CD8-positive, alpha-beta memory T cell (primary cell): ENCODE measurements at regions not wholly inside any gene's neighbourhood (a gene's known extent, or its start where the extent isn't known, plus 50 kb on each side); places are given as distances from the start of the nearest gene placed in this dataset.

Source experiments
- CTCF ChIA-PET: fragments of 350-600 bp; sonication (Branson Sonifier 250); formaldehyde crosslinking; loops from one replicate; lab custom pipeline; 2021; ENCODE audit warnings: antibody characterized with exemption; lab: Charles Lee
- POLR2A ChIA-PET: fragments of 350-600 bp; sonication (Branson Sonifier 250); formaldehyde crosslinking; loops from one replicate; lab custom pipeline; 2021; ENCODE audit warnings: antibody characterized with exemption; lab: Charles Lee
- DNase-seq, 5 donors: peaks; one replicate each; pipeline versions ENCODE4 v3.0.0 to v3.0.0-alpha.2; 2020 to 2022; ENCODE audit warnings: mixed read lengths in 1 of 5
- H3K27ac ChIP-seq: one replicate; pipeline ENCODE4 v1.7.0; 2013; ENCODE audit warnings: low read depth, mild to moderate bottlenecking, low read length, moderate library complexity
- H3K27me3 ChIP-seq: 2 replicates; pipeline ENCODE4 v1.7.0; 2013; ENCODE audit warnings: low read length, mild to moderate bottlenecking; ENCODE audit not compliant: insufficient read depth, poor library complexity, severe bottlenecking
- H3K36me3 ChIP-seq: 2 replicates; pipeline ENCODE4 v1.7.0; 2013; ENCODE audit warnings: mild to moderate bottlenecking, low read length, moderate library complexity; ENCODE audit not compliant: insufficient read depth
- H3K4me1 ChIP-seq: 2 replicates; pipeline ENCODE4 v1.7.0; 2013; ENCODE audit warnings: mild to moderate bottlenecking, low read length, moderate library complexity; ENCODE audit not compliant: insufficient read depth
- H3K4me3 ChIP-seq: 2 replicates; pipeline ENCODE4 v1.7.0; 2013; ENCODE audit warnings: mild to moderate bottlenecking, low read length
- H3K9me3 ChIP-seq: 2 replicates; pipeline ENCODE4 v1.7.0; 2013; ENCODE audit warnings: mild to moderate bottlenecking, low read length
- H3K27ac Mint-ChIP-seq, 8 donors: one replicate each; pipeline ENCODE4 v1.8.0; 2020 to 2021; ENCODE audit warnings: mixed read lengths in 8 of 8, mild to moderate bottlenecking in 6 of 8, inconsistent platforms in 3 of 8, moderate library complexity in 3 of 8
- H3K27me3 Mint-ChIP-seq, 2 donors: one replicate each; pipeline ENCODE4 v1.8.0; 2020 to 2021; ENCODE audit warnings: mixed read lengths in 2 of 2, mild to moderate bottlenecking in 1 of 2, moderate library complexity in 1 of 2
- H3K36me3 Mint-ChIP-seq, 3 donors: one replicate each; pipeline ENCODE4 v1.8.0; 2020 to 2021; ENCODE audit warnings: mixed read lengths in 3 of 3, inconsistent platforms in 1 of 3, mild to moderate bottlenecking in 1 of 3
- H3K4me1 Mint-ChIP-seq, 3 donors: one replicate each; pipeline ENCODE4 v1.8.0; 2020 to 2021; ENCODE audit warnings: mixed read lengths in 3 of 3, inconsistent platforms in 1 of 3, mild to moderate bottlenecking in 1 of 3
- H3K4me3 Mint-ChIP-seq, 7 donors: one replicate each; pipeline ENCODE4 v1.8.0; 2020 to 2021; ENCODE audit warnings: mixed read lengths in 7 of 7, mild to moderate bottlenecking in 6 of 7, moderate library complexity in 4 of 7, inconsistent platforms in 2 of 7
- H3K9me3 Mint-ChIP-seq, 5 donors: one replicate each; pipeline ENCODE4 v1.8.0; 2020 to 2022; ENCODE audit warnings: mixed read lengths in 5 of 5, mild to moderate bottlenecking in 3 of 5, moderate library complexity in 2 of 5, inconsistent platforms in 1 of 5

DNA sequence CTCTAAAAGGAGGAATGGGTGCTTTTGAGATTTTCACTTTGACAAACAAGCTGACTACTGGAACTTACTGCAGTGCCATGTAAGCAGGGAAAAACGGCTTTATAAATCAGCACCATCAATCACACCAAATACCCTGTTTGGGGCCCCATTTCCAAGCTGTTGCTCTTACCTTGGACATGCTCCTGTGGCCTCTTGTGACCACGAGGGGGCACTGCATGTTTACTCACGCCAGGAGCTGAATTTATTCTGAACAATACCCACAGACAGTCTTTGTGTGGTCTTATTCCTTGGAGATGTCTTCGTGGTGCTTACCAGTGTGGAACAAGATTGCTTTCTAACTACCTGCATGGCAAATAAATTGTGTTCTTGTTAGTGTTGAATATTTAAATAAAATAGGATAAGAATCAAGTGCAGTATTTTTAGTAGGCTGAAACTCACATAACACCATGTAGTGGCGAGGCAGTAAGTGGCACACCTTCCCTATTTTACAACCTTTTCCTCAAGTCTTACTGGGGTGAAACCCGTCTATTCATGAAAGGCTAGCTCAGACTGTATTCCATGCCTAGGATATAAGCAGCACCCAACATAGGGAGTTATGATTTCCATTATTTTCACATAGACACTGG, 155.5 kb upstream of the NMUR2 start:
- Mint-ChIP-seq H3K27ac (peak overlapping the region in 1 of 8 donors; percentile 73), H3K27me3 (peaks cover 0 to 3% of the 10 kb centered on the region in 2 donors), H3K4me3 (no peak overlapping the region), H3K36me3 (no peaks in the 10 kb centered on the region), H3K4me1 (no peaks in the 10 kb centered on the region), H3K9me3 (no peaks in the 10 kb centered on the region)
- no peaks in the 10 kb centered on the region for H3K9me3 ChIP-seq
- no peaks in the 10 kb centered on the region for H3K27me3 ChIP-seq
- H3K4me3 ChIP-seq: no peak overlapping the region
- ChIA-PET CTCF (interaction anchor here (0.9 to 1.5 kb wide), 3 partner anchors 26 to 1405 kb away, joined by 3 read pairs; no protein-coding TSS in a partner anchor), POLR2A (no interaction called here)
- DNase-seq: peak in 1 of 5 donors; percentile 10
- H3K36me3 ChIP-seq: no peaks in the 10 kb centered on the region
- no peaks in the 10 kb centered on the region for H3K4me1 ChIP-seq
- H3K27ac ChIP-seq: no peak overlapping the region

DNA sequence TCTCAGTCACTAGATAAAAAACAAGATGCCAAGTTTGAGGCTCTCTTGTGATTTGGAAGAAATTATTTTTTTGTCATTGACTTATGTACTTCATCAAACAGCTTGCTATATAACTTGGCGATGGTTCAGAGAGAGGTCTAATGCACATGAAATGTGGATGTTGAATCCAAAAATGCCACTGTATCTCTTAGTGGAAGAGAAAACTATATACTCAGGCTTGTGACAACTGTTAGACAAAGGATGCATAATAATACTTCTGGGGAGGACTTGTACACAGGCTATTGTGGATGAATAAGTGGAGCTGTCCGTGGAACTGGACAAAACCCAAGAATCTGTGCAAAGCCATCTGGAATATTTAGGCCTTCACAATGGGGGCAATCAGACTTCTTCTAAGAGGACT, 162.9 kb upstream of the NMUR2 start:
- no peaks in the 10 kb centered on the region for H3K27me3 Mint-ChIP-seq
- peaks cover 0 to 2% (median 0%) of the 10 kb centered on the region in 5 donors for H3K9me3 Mint-ChIP-seq
- Histone ChIP-seq H3K4me3 (no peak overlapping the region), H3K4me1 (no peaks in the 10 kb centered on the region), H3K27me3 (no peaks in the 10 kb centered on the region), H3K27ac (no peak overlapping the region), H3K36me3 (no peaks in the 10 kb centered on the region), H3K9me3 (no peaks in the 10 kb centered on the region)
- ChIA-PET CTCF (no interaction called here), POLR2A (no interaction called here)
- H3K27ac Mint-ChIP-seq: no peak overlapping the region
- no peaks in the 10 kb centered on the region for H3K36me3 Mint-ChIP-seq
- no peak overlapping the region for H3K4me3 Mint-ChIP-seq
- H3K4me1 Mint-ChIP-seq: no peaks in the 10 kb centered on the region
- no peak for DNase-seq

DNA sequence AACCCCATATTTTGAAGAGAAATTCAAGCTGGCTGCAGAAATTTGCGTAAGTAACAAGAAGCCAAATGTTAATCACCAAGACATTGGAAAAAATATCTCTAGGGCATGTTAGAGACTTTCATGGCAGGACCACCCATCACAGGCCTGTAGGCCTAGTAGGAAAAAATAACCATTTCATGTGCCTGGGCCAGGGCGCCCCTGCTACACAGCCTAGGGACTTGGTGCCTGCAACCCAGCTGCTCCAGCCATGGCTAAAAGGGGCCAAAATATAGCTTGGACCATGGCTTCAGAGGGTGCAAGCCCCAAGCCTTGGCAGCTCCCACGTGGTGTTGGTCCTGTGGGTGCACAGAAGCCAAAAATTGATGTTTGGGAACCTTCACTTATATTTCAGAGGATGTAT, 167.7 kb upstream of the NMUR2 start:
- Histone ChIP-seq H3K4me3 (no peak overlapping the region), H3K27ac (no peak overlapping the region), H3K36me3 (no peaks in the 10 kb centered on the region), H3K9me3 (no peaks in the 10 kb centered on the region), H3K4me1 (no peaks in the 10 kb centered on the region), H3K27me3 (no peaks in the 10 kb centered on the region)
- CTCF ChIA-PET: no interaction called here
- Mint-ChIP-seq H3K9me3 (peaks cover 0 to 2% (median 0%) of the 10 kb centered on the region in 5 donors), H3K4me3 (no peak overlapping the region), H3K36me3 (no peaks in the 10 kb centered on the region), H3K27ac (no peak overlapping the region), H3K27me3 (peaks cover 0 to 5% of the 10 kb centered on the region in 2 donors), H3K4me1 (no peaks in the 10 kb centered on the region)
- POLR2A ChIA-PET: no interaction called here
- no peak for DNase-seq

DNA sequence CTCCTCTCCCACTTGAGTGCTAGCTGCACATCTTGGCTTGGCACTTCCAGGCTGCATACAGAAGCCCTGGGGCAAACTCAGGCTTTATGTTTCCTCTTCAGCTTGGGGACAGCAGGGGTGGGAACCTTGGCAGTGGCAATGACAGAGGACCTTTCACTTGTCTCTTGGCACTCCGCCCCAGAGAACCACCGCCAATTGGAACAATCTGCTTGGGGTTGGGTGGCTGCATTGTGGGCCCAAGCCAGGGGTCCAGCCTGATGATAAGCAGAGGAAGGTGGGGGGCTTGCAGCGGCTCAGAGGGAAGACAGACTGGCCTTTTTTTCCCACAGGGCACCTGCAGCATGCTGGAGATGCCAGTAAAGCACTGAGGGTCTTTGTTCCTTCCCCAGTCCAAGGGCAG, 179.0 kb upstream of the NMUR2 start:
- POLR2A ChIA-PET: no interaction called here
- CTCF ChIA-PET: no interaction called here
- no peak overlapping the region for H3K27ac Mint-ChIP-seq

DNA sequence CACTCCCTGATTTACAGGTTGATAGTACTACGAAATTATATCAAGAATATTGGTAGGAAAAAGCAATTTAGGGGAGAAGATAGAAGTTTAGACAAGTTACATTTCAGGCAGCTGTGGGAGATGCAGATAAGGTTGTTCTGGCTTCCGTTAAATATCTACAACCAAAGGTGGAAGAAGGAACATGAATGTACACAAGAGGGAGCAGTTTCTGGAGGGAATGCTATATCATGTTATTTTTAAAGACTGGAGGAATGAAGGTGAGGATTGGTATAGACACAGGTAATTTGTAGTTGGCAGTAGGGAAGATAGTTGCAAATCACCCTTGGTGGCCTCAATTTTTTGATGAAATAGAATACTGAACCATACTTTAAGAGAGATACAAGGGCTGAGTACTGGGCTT, 187.3 kb upstream of the NMUR2 start:
- Mint-ChIP-seq H3K36me3 (no peaks in the 10 kb centered on the region), H3K4me1 (no peaks in the 10 kb centered on the region), H3K27ac (no peak overlapping the region), H3K9me3 (peaks cover 0 to 14% (median 4%) of the 10 kb centered on the region in 5 donors), H3K27me3 (peaks cover 0 to 1% of the 10 kb centered on the region in 2 donors), H3K4me3 (no peak overlapping the region)
- Histone ChIP-seq H3K4me1 (no peaks in the 10 kb centered on the region), H3K27ac (no peak overlapping the region), H3K27me3 (no peaks in the 10 kb centered on the region), H3K4me3 (no peak overlapping the region), H3K36me3 (no peaks in the 10 kb centered on the region), H3K9me3 (no peaks in the 10 kb centered on the region)
- ChIA-PET POLR2A (no interaction called here), CTCF (no interaction called here)
- DNase-seq: no peak

More for the DNA sequence above, 179.0 kb upstream of the NMUR2 start:
- H3K36me3 Mint-ChIP-seq: no peaks in the 10 kb centered on the region
- no peaks in the 10 kb centered on the region for H3K4me1 Mint-ChIP-seq
- H3K27ac ChIP-seq: no peak overlapping the region
- no peaks in the 10 kb centered on the region for H3K27me3 ChIP-seq
- no peak overlapping the region for H3K4me3 Mint-ChIP-seq
- no peak overlapping the region for H3K4me3 ChIP-seq
- H3K27me3 Mint-ChIP-seq: peaks cover 7 to 24% of the 10 kb centered on the region in 2 donors
- no peak for DNase-seq
- no peaks in the 10 kb centered on the region for H3K9me3 ChIP-seq
- no peaks in the 10 kb centered on the region for H3K4me1 ChIP-seq
- H3K36me3 ChIP-seq: no peaks in the 10 kb centered on the region
- H3K9me3 Mint-ChIP-seq: peaks cover 6 to 17% (median 10%) of the 10 kb centered on the region in 5 donors

DNA sequence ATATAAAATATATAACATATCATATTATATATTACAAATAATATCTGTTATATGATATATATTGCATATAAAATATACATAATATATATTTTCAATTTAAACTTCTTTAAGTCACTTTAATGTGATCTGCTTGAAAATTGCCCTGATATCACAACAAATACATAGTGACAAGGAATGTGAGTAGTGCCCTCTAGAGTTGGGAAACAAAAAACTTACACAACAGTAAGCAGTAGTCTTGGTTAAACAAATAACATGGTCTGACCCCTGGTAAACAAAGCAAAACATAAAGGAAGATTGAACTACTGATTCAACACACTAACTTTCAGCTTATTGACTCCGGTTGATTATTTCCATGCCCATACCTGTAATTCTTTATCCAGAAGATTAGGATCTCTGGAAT, 188.3 kb upstream of the NMUR2 start:
- Mint-ChIP-seq H3K27ac (no peak overlapping the region), H3K9me3 (peaks cover 0 to 10% (median 2%) of the 10 kb centered on the region in 5 donors), H3K4me1 (no peaks in the 10 kb centered on the region), H3K27me3 (peaks cover 0 to 1% of the 10 kb centered on the region in 2 donors), H3K36me3 (no peaks in the 10 kb centered on the region), H3K4me3 (no peak overlapping the region)
- H3K27ac ChIP-seq: no peak overlapping the region
- ChIA-PET CTCF (no interaction called here), POLR2A (no interaction called here)
- no peaks in the 10 kb centered on the region for H3K4me1 ChIP-seq
- no peaks in the 10 kb centered on the region for H3K9me3 ChIP-seq
- no peak overlapping the region for H3K4me3 ChIP-seq
- no peak for DNase-seq
- no peaks in the 10 kb centered on the region for H3K27me3 ChIP-seq
- no peaks in the 10 kb centered on the region for H3K36me3 ChIP-seq

DNA sequence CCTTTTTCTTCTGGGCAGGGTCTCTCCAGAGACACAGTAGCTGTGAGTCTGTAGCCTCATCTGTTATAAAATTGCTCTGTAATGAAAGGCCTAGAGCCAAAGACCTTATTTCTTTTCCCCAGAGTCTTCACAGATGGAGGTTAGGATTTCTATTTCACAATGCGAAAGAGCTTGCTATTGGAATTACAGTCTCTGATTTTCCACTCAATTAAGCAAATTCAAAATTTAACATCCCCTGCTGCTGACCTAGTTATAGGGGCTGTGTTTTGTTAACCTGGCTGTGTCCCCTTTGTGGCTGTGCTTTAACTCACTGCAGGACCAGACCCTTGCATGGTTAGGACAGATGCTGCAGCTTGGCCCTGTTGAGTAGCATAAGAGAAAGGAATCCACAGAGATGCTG, 190.3 kb upstream of the NMUR2 start:
- Histone ChIP-seq H3K4me3 (no peak overlapping the region), H3K27ac (no peak overlapping the region), H3K9me3 (no peaks in the 10 kb centered on the region), H3K4me1 (no peaks in the 10 kb centered on the region), H3K36me3 (no peaks in the 10 kb centered on the region), H3K27me3 (no peaks in the 10 kb centered on the region)
- no peak overlapping the region for H3K4me3 Mint-ChIP-seq
- peaks cover 0 to 3% (median 0%) of the 10 kb centered on the region in 5 donors for H3K9me3 Mint-ChIP-seq
- H3K27ac Mint-ChIP-seq: no peak overlapping the region
- CTCF ChIA-PET: no interaction called here
- no peaks in the 10 kb centered on the region for H3K4me1 Mint-ChIP-seq
- no peak for DNase-seq
- POLR2A ChIA-PET: no interaction called here
- H3K36me3 Mint-ChIP-seq: no peaks in the 10 kb centered on the region
- H3K27me3 Mint-ChIP-seq: peaks cover 0 to 1% of the 10 kb centered on the region in 2 donors

DNA sequence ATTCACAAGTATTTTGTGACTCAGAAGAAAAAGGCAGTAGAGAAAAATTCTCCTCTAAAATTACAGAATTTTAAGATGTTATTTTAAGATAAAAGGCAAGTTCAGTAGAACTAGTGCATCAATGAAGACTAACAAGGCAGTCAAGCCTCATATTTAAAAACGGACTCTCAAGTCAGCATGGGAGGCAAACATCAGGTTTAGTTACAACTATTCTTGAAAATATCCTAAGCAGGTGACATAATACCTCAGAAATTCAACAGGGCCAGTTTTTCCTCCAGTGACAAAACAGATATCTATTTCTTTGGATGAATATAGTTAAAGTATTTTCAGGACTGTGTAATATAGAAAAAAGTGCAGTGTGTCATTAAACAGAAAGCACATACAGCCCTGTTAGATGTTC, 194.0 kb upstream of the NMUR2 start:
- Mint-ChIP-seq H3K4me3 (no peak overlapping the region), H3K36me3 (no peaks in the 10 kb centered on the region), H3K27ac (no peak overlapping the region), H3K4me1 (no peaks in the 10 kb centered on the region), H3K27me3 (no peaks in the 10 kb centered on the region), H3K9me3 (no peaks in the 10 kb centered on the region)
- no peaks in the 10 kb centered on the region for H3K9me3 ChIP-seq
- CTCF ChIA-PET: no interaction called here
- POLR2A ChIA-PET: no interaction called here
- no peaks in the 10 kb centered on the region for H3K4me1 ChIP-seq
- H3K27ac ChIP-seq: no peak overlapping the region
- no peaks in the 10 kb centered on the region for H3K27me3 ChIP-seq
- no peaks in the 10 kb centered on the region for H3K36me3 ChIP-seq
- H3K4me3 ChIP-seq: no peak overlapping the region
- no peak for DNase-seq
